ENCODE measurements at regions not wholly inside any gene's neighbourhood (a gene's known extent, or its start where the extent isn't known, plus 50 kb on each side); places are given as distances from the start of the nearest gene placed in this dataset.

DNA sequence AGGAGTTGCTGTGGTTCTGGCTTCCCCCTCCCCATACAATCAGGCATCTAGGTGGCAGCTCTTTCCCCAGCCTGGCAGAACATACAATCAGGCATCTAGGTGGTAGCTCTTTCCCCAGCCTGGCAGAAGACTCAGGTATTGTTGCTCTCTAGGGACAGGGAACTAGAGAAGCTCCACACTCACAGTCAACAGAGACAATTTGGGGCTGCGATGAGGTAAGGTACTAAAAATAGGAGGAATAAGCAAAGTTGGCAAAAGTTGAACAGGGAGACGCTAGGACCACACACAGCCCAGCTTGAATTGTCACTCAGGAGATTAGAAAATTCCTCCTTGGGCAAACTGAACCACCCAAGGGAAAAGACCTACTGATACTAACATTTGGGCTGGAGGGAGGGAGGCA lies 315.5 kb upstream of the CDH5 start:
- Histone ChIP-seq H3K4me1 (no peaks in the 10 kb centered on the region), H3K9me3 (no peaks in the 10 kb centered on the region), H3K27ac (no peak overlapping the region), H3K36me3 (no peaks in the 10 kb centered on the region), H3K4me3 (no peak overlapping the region), H3K27me3 (no peaks in the 10 kb centered on the region)
- intact Hi-C loops (cut with DNase I), result no loop called here
- TF ChIP-seq, protein P1, sequence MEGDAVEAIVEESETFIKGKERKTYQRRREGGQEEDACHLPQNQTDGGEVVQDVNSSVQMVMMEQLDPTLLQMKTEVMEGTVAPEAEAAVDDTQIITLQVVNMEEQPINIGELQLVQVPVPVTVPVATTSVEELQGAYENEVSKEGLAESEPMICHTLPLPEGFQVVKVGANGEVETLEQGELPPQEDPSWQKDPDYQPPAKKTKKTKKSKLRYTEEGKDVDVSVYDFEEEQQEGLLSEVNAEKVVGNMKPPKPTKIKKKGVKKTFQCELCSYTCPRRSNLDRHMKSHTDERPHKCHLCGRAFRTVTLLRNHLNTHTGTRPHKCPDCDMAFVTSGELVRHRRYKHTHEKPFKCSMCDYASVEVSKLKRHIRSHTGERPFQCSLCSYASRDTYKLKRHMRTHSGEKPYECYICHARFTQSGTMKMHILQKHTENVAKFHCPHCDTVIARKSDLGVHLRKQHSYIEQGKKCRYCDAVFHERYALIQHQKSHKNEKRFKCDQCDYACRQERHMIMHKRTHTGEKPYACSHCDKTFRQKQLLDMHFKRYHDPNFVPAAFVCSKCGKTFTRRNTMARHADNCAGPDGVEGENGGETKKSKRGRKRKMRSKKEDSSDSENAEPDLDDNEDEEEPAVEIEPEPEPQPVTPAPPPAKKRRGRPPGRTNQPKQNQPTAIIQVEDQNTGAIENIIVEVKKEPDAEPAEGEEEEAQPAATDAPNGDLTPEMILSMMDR (IDR thresholded peaks at IDR 0.05), result no peak
- TF ChIP-seq POLR2AphosphoS5 (IDR thresholded peaks at IDR 0.05) (no peak), POLR2A (IDR thresholded peaks at IDR 0.05) (no peak), EP300 (IDR thresholded peaks at IDR 0.05) (no peak)
- DNase-seq, result no peak
- WGBS, 2 donors, result 82 to 87% methylated on average over 2 of the region's 2 CpGs

DNA sequence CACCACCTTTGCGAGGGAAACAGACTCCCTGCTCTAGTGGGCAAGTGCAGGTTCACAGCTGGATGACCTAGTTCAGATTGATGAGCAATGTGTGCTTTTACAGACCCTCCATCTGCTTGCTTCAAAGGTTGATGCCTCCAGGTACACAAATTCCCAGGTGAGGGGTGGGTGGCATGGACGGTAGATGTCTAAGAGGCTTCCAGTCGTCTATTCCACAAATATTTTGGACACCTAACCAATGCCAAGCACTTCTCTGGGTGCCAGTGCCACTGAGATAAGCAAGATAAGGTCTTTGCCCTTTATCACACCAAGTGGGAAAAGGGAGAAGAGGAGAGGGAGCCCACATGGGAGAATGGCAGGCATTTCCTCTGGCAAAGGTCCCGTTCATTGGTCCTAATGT lies 316.6 kb upstream of the CDH5 start:
- intact Hi-C loops (cut with DNase I), result no loop called here
- no peaks in the 10 kb centered on the region for H3K27me3 ChIP-seq
- no peak overlapping the region for H3K4me3 ChIP-seq
- TF ChIP-seq POLR2A (IDR thresholded peaks at IDR 0.05) (no peak), EP300 (IDR thresholded peaks at IDR 0.05) (no peak), POLR2AphosphoS5 (IDR thresholded peaks at IDR 0.05) (no peak)
- TF ChIP-seq, protein P1 (IDR thresholded peaks at IDR 0.05), result no peak
- 78 to 86% methylated on average over 4 of the region's 4 CpGs for WGBS, 2 donors
- H3K9me3 ChIP-seq, result no peaks in the 10 kb centered on the region
- DNase-seq, result no peak
- no peaks in the 10 kb centered on the region for H3K4me1 ChIP-seq
- H3K36me3 ChIP-seq, result no peaks in the 10 kb centered on the region
- no peak overlapping the region for H3K27ac ChIP-seq

DNA sequence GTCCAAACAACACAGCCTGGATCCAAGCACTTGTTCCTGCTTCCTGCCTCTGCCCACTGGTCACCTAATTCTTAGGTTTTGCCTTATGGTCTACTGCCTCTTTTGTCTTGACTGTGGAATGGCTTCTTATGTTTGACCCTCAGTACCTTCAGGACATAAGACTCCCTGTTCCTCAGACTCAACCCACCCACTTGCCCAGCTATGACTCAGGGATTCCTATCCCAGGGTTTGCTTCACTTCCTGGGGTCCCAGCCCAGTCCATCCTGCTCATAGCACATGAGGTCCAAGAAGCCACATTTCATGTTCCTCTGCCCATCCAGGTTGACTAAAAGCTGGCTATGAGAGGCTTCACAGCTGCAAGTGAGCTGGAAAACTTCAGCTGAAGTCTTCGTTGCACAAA lies 320.9 kb upstream of the CDH5 start:
- TF ChIP-seq, protein P1 (IDR thresholded peaks at IDR 0.05), result no peak
- no peak for TF ChIP-seq POLR2A (IDR thresholded peaks at IDR 0.05)
- no peak for TF ChIP-seq POLR2AphosphoS5 (IDR thresholded peaks at IDR 0.05)
- no peak for TF ChIP-seq EP300 (IDR thresholded peaks at IDR 0.05)
- no peaks in the 10 kb centered on the region for H3K36me3 ChIP-seq
- H3K4me3 ChIP-seq, result no peak overlapping the region
- intact Hi-C loops (cut with DNase I), result no loop called here
- no peak for DNase-seq
- WGBS, 2 donors, result 80 to 83% methylated on average over 1 of the region's 1 CpG
- no peak overlapping the region for H3K27ac ChIP-seq
- H3K4me1 ChIP-seq, result peaks cover 0 to 4% (median 0%) of the 10 kb centered on the region in 4 donors
- no peaks in the 10 kb centered on the region for H3K27me3 ChIP-seq
- H3K9me3 ChIP-seq, result no peaks in the 10 kb centered on the region

DNA sequence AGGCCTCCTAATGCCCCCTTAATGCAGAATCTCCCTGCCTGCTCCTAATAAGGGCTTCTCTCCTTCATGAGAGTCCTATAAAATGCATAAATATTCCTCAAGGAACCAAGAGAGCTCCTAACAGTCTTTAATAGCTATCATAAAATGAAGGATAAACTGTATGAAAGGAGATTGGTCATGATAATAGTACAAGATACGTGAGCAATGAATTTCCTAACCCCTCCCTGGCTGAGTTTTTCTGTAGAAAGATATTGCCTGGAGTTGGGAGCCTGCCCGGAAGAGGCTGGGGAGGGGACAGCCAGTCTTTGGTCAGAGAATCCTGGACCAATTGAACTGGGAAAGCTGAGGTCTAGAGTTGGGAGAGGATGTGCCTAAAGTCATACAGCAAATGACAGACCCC lies 321.9 kb upstream of the CDH5 start:
- H3K36me3 ChIP-seq, result no peaks in the 10 kb centered on the region
- no peak for DNase-seq
- H3K4me3 ChIP-seq, result no peak overlapping the region
- no peaks in the 10 kb centered on the region for H3K9me3 ChIP-seq
- H3K27me3 ChIP-seq, result no peaks in the 10 kb centered on the region
- TF ChIP-seq EP300 (IDR thresholded peaks at IDR 0.05), result no peak
- TF ChIP-seq, protein P1 (IDR thresholded peaks at IDR 0.05), result no peak
- no peak for TF ChIP-seq POLR2A (IDR thresholded peaks at IDR 0.05)
- no peak for TF ChIP-seq POLR2AphosphoS5 (IDR thresholded peaks at IDR 0.05)
- 24 to 67% methylated on average over 2 of the region's 2 CpGs for WGBS, 2 donors
- intact Hi-C loops (cut with DNase I), result no loop called here
- H3K27ac ChIP-seq, result no peak overlapping the region
- peaks cover 0 to 4% (median 0%) of the 10 kb centered on the region in 4 donors for H3K4me1 ChIP-seq

DNA sequence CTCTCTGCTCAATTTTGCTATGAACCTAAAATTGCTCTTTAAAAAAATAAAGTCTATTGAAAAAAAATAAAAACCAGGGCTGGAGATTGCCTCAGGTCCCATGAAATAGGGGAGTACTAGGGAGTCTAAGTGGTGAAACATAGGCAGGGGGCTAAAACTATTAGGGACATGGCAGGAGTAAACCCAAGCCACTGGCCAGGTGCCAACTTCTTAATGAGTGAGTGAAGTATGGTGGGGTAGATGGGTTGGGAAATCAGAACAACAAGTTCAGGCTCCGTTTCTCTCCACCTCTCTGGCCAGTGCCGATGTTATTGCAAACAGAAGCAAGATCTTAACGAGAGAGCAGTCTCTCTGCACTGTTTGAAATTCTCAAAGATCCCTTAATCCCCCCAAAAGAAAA lies 322.4 kb upstream of the CDH5 start:
- no peaks in the 10 kb centered on the region for H3K36me3 ChIP-seq
- WGBS, 2 donors, result 43 to 59% methylated on average over 3 of the region's 3 CpGs
- no peak for TF ChIP-seq POLR2A (IDR thresholded peaks at IDR 0.05)
- no peak for TF ChIP-seq POLR2AphosphoS5 (IDR thresholded peaks at IDR 0.05)
- no peak for TF ChIP-seq EP300 (IDR thresholded peaks at IDR 0.05)
- TF ChIP-seq, protein P1 (IDR thresholded peaks at IDR 0.05), result no peak
- no peak overlapping the region for H3K27ac ChIP-seq
- DNase-seq, result no peak
- H3K4me3 ChIP-seq, result no peak overlapping the region
- intact Hi-C loops (cut with DNase I), result no loop called here
- H3K4me1 ChIP-seq, result peaks cover 0 to 4% (median 0%) of the 10 kb centered on the region in 4 donors
- no peaks in the 10 kb centered on the region for H3K27me3 ChIP-seq
- H3K9me3 ChIP-seq, result no peaks in the 10 kb centered on the region
